ENCODE measurements at regions not wholly inside any gene's neighbourhood (a gene's known extent, or its start where the extent isn't known, plus 50 kb on each side); places are given as distances from the start of the nearest gene placed in this dataset.
"Not testable (repeated sequence)": the region's sequence is repeated elsewhere in the genome, so short reads cannot be mapped to it uniquely, and the experiment has no call there.

DNA sequence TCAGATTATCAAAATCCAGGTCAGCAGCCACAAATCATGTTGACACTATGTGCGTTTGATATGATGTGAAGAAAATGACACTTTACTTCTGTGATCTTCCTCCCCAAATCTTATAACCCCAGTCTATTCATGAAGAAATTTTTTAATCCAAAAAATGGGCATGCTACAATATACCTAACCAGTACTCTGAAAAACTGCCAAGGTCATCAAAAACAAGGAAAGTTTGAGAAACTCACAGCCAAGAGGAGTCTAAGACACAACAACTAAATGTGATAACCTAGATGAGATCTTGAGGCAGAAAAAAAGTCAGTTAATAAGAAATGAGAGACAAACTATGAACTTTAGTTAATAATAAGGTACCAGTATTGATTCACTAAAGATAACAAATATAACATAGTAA lies 200.6 kb upstream of the IRAK1BP1 start:
- Histone ChIP-seq H3K4me3 (replicated peaks in 1 of 4; ENCODE audit: control extremely low read depth in 1 of 4, insufficient read depth in 1 of 4, low read depth in 3 of 4, low read length in 4 of 4) (no peak overlapping the region), H2AFZ (ENCODE audit: low read length) (no peak overlapping the region), H3K9me3 (ENCODE audit: control insufficient read depth, insufficient read depth, low read depth, low read length) (no peaks in the 10 kb centered on the region), H3K4me2 (ENCODE audit: extremely low read depth, insufficient read depth, low read length) (no peak overlapping the region), H3K27me3 (ENCODE audit: control insufficient read depth, insufficient read depth, low read length) (no peaks in the 10 kb centered on the region), H3K9ac (ENCODE audit: insufficient read depth, low read length) (no peak overlapping the region), H3K4me1 (ENCODE audit: control insufficient read depth, extremely low read depth, insufficient read depth, low read length) (no peaks in the 10 kb centered on the region), H4K20me1 (ENCODE audit: control insufficient read depth, extremely low read depth, insufficient read depth, low read length) (no peaks in the 10 kb centered on the region), H3K36me3 (ENCODE audit: control insufficient read depth, insufficient read depth, low read length) (no peaks in the 10 kb centered on the region), H3K27ac (ENCODE audit: insufficient read depth, low read length) (no peak overlapping the region), H3K79me2 (ENCODE audit: control insufficient read depth, insufficient read depth, low read length) (no peaks in the 10 kb centered on the region)
- TF ChIP-seq, protein P1, sequence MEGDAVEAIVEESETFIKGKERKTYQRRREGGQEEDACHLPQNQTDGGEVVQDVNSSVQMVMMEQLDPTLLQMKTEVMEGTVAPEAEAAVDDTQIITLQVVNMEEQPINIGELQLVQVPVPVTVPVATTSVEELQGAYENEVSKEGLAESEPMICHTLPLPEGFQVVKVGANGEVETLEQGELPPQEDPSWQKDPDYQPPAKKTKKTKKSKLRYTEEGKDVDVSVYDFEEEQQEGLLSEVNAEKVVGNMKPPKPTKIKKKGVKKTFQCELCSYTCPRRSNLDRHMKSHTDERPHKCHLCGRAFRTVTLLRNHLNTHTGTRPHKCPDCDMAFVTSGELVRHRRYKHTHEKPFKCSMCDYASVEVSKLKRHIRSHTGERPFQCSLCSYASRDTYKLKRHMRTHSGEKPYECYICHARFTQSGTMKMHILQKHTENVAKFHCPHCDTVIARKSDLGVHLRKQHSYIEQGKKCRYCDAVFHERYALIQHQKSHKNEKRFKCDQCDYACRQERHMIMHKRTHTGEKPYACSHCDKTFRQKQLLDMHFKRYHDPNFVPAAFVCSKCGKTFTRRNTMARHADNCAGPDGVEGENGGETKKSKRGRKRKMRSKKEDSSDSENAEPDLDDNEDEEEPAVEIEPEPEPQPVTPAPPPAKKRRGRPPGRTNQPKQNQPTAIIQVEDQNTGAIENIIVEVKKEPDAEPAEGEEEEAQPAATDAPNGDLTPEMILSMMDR (conservative IDR thresholded peaks at IDR 0.05 in 1 of 2, IDR thresholded peaks at IDR 0.05 in 1 of 2; ENCODE audit: low read depth in 1 of 2, low read length in 2 of 2): no peak
- no peak for TF ChIP-seq EZH2 (IDR thresholded peaks at IDR 0.05; ENCODE audit: low read length, missing control alignments)
- no peak for DNase-seq (ENCODE audit: low read depth in 2 of 2)

DNA sequence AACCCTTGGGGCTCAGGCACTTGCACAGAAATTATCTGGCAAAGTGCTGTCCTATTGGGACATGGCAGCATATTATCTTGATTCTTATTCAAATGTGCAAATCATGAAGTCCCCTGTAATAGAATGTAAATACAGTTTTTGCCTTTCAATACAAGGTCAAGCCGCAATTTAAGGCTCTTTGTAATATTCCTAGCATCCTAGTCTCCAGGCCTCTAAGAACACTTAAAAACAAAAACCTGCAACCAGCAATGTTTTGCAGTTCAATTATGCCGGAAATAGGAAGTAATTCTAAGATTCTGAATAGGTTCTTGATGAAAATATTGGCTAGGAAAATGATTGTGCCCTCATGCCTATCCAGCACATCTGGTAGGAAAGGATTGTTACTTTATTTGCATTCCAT lies 197.2 kb upstream of the IRAK1BP1 start:
- H2AFZ ChIP-seq (ENCODE audit: low read length): no peak overlapping the region
- no peak overlapping the region for H3K4me2 ChIP-seq (ENCODE audit: extremely low read depth, insufficient read depth, low read length)
- DNase-seq (ENCODE audit: low read depth in 2 of 2): no peak

DNA sequence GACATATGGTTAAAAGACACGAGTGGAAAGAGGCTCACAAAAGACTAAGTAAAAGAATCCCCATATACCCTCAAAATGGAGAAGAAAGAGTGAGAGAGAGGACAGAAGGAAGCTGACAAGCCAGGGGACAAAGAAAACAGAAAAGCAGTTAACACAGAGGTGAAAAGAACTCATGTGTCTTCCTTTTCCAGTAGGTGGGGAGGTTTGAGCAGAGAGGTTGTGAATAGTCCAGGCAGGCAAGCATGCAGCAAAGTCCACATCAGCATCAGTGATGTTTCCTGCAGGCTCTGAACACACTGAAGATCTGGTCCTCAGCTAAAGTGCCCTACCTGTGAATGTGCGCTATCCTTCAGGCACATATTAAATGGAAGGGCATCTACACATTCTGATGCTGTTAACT lies 196.5 kb upstream of the IRAK1BP1 start:
- TF ChIP-seq, protein P1 (conservative IDR thresholded peaks at IDR 0.05 in 1 of 2, IDR thresholded peaks at IDR 0.05 in 1 of 2; ENCODE audit: low read depth in 1 of 2, low read length in 2 of 2): no peak
- no peak for TF ChIP-seq EZH2 (IDR thresholded peaks at IDR 0.05; ENCODE audit: low read length, missing control alignments)
- H3K9ac ChIP-seq (ENCODE audit: insufficient read depth, low read length): no peak overlapping the region
- no peak overlapping the region for H3K4me3 ChIP-seq (replicated peaks in 1 of 4; ENCODE audit: control extremely low read depth in 1 of 4, insufficient read depth in 1 of 4, low read depth in 3 of 4, low read length in 4 of 4)
- no peak for DNase-seq (ENCODE audit: low read depth in 2 of 2)
- H3K36me3 ChIP-seq (ENCODE audit: control insufficient read depth, insufficient read depth, low read length): no peaks in the 10 kb centered on the region
- no peaks in the 10 kb centered on the region for H3K9me3 ChIP-seq (ENCODE audit: control insufficient read depth, insufficient read depth, low read depth, low read length)
- no peak overlapping the region for H3K4me2 ChIP-seq (ENCODE audit: extremely low read depth, insufficient read depth, low read length)
- no peak overlapping the region for H3K27ac ChIP-seq (ENCODE audit: insufficient read depth, low read length)
- H3K4me1 ChIP-seq (ENCODE audit: control insufficient read depth, extremely low read depth, insufficient read depth, low read length): no peaks in the 10 kb centered on the region
- no peak overlapping the region for H2AFZ ChIP-seq (ENCODE audit: low read length)
- H3K79me2 ChIP-seq (ENCODE audit: control insufficient read depth, insufficient read depth, low read length): no peaks in the 10 kb centered on the region
- H4K20me1 ChIP-seq (ENCODE audit: control insufficient read depth, extremely low read depth, insufficient read depth, low read length): no peaks in the 10 kb centered on the region
- H3K27me3 ChIP-seq (ENCODE audit: control insufficient read depth, insufficient read depth, low read length): no peaks in the 10 kb centered on the region

More for the DNA sequence above, 197.2 kb upstream of the IRAK1BP1 start:
- no peaks in the 10 kb centered on the region for H3K9me3 ChIP-seq (ENCODE audit: control insufficient read depth, insufficient read depth, low read depth, low read length)
- H3K27ac ChIP-seq (ENCODE audit: insufficient read depth, low read length): no peak overlapping the region
- no peaks in the 10 kb centered on the region for H3K36me3 ChIP-seq (ENCODE audit: control insufficient read depth, insufficient read depth, low read length)
- no peaks in the 10 kb centered on the region for H3K27me3 ChIP-seq (ENCODE audit: control insufficient read depth, insufficient read depth, low read length)
- no peak overlapping the region for H3K9ac ChIP-seq (ENCODE audit: insufficient read depth, low read length)
- H3K79me2 ChIP-seq (ENCODE audit: control insufficient read depth, insufficient read depth, low read length): no peaks in the 10 kb centered on the region
- H3K4me1 ChIP-seq (ENCODE audit: control insufficient read depth, extremely low read depth, insufficient read depth, low read length): no peaks in the 10 kb centered on the region
- H3K4me3 ChIP-seq (replicated peaks in 1 of 4; ENCODE audit: control extremely low read depth in 1 of 4, insufficient read depth in 1 of 4, low read depth in 3 of 4, low read length in 4 of 4): no peak overlapping the region
- no peaks in the 10 kb centered on the region for H4K20me1 ChIP-seq (ENCODE audit: control insufficient read depth, extremely low read depth, insufficient read depth, low read length)
- TF ChIP-seq EZH2 (IDR thresholded peaks at IDR 0.05; ENCODE audit: low read length, missing control alignments): no peak
- TF ChIP-seq, protein P1 (conservative IDR thresholded peaks at IDR 0.05 in 1 of 2, IDR thresholded peaks at IDR 0.05 in 1 of 2; ENCODE audit: low read depth in 1 of 2, low read length in 2 of 2): no peak

DNA sequence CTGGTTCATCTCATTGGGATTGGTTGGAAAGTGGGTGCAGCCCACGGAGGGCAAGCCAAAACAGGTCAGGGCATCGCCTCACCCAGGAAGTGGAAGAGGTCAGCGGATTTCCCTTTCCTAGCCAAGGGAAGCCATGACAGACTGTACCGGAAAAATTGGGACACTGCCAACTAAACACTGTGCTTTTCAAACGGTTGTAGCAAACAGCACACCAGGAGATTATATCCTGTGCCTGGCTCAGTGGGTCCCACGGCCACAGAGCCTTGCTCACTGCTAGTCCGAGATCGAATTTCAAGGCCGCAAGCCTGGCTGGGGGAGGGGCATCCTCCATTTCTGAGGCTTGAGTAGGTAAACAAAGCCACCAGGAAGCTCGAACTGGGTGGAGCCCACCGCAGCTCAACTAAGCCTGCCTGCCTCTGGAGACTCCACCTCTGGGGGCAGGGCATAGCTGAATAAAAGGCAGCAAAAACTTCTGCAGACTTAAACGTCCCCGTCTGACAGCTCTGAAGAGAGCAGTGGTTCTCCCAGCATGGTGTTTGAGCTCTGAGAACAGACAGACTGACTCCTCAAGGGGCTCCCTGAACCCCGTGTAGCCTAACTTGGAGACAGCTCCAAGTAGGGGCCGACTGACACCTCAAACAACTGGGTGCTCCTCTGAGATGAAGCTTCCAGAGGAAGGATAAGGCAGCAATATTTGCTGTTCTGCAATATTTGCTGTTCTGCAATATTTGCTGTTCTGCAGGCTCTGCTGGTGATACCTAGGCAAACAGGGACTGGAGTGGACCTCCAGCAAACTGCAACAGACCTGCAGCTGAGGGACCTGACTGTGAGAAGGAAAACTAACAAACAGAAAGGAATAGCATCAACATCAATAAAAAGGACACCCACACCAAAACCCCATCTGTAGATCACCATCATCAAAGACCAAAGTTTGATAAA lies 191.0 kb upstream of the IRAK1BP1 start:
- H3K27ac ChIP-seq (ENCODE audit: insufficient read depth, low read length); H3K9me3 ChIP-seq (ENCODE audit: control insufficient read depth, insufficient read depth, low read depth, low read length); H3K4me2 ChIP-seq (ENCODE audit: extremely low read depth, insufficient read depth, low read length); H3K27me3 ChIP-seq (ENCODE audit: control insufficient read depth, insufficient read depth, low read length); H3K79me2 ChIP-seq (ENCODE audit: control insufficient read depth, insufficient read depth, low read length); H3K36me3 ChIP-seq (ENCODE audit: control insufficient read depth, insufficient read depth, low read length); DNase-seq (ENCODE audit: low read depth in 2 of 2); H3K4me1 ChIP-seq (ENCODE audit: control insufficient read depth, extremely low read depth, insufficient read depth, low read length); H3K4me3 ChIP-seq (replicated peaks in 1 of 4; ENCODE audit: control extremely low read depth in 1 of 4, insufficient read depth in 1 of 4, low read depth in 3 of 4, low read length in 4 of 4); H2AFZ ChIP-seq (ENCODE audit: low read length); H3K9ac ChIP-seq (ENCODE audit: insufficient read depth, low read length); H4K20me1 ChIP-seq (ENCODE audit: control insufficient read depth, extremely low read depth, insufficient read depth, low read length): not testable (repeated sequence)

Data from fibroblast of lung (primary cell).